Heart right ventricle (tissue), 16 donors: ENCODE measurements at regions not wholly inside any gene's neighbourhood (a gene's known extent, or its start where the extent isn't known, plus 50 kb on each side); places are given as distances from the start of the nearest gene placed in this dataset.

Source experiments
- ATAC-seq, 8 donors: fragments of 200-7000 bp; cut with Tn5 transposase; one replicate each; pipeline ENCODE4 v1.9.1; 2020; ENCODE audit warnings: mild to moderate bottlenecking in 8 of 8, moderate library complexity in 8 of 8, moderate number of reproducible peaks in 1 of 8
- DNase-seq, 2 donors: peaks; one replicate each; pipeline ENCODE4 v3.0.0-alpha.2; 2020
- H3K27ac ChIP-seq, 10 donors: fragments of 200-600 bp; sonication (generic) in 2 of 10; one replicate each; pipeline versions ENCODE4 v1.5.0 to v1.8.0; 2020 to 2022; ENCODE audit warnings: mild to moderate bottlenecking in 3 of 10
- H3K27me3 ChIP-seq, 7 donors: fragments of 200-600 bp; one replicate each; pipeline ENCODE4 v1.8.0; 2021 to 2022; ENCODE audit warnings: mild to moderate bottlenecking in 2 of 7
- H3K36me3 ChIP-seq, 9 donors: fragments of 200-600 bp; sonication (generic) in 1 of 9; one replicate each; pipeline versions ENCODE4 v1.5.0 to v1.8.0; 2020 to 2022; ENCODE audit warnings: mild to moderate bottlenecking in 2 of 9
- H3K4me1 ChIP-seq, 9 donors: fragments of 200-600 bp; sonication (generic) in 1 of 9; one replicate each; pipeline versions ENCODE4 v1.5.0 to v1.8.0; 2020 to 2022; ENCODE audit warnings: mild to moderate bottlenecking in 4 of 9
- H3K4me3 ChIP-seq, 10 donors: fragments of 200-600 bp; sonication (generic) in 2 of 10; one replicate each; pipeline versions ENCODE4 v1.5.0 to v1.8.0; 2020 to 2022; ENCODE audit warnings: mild to moderate bottlenecking in 7 of 10, moderate library complexity in 2 of 10
- H3K9me3 ChIP-seq, 11 donors: fragments of 200-600 bp in 10 of 11; sonication (generic) in 2 of 11; one replicate each; pipeline versions ENCODE4 v1.5.0 to v1.8.0; 2013 to 2022; ENCODE audit warnings: mild to moderate bottlenecking in 2 of 11, control low read depth in 1 of 11, moderate library complexity in 1 of 11
- CTCF ChIP-seq, 9 donors: fragments of 200-600 bp; sonication (generic) in 2 of 9; IDR thresholded peaks; one replicate each; pipeline versions ENCODE4 v1.5.0 to v1.8.0; 2021 to 2022; ENCODE audit warnings: antibody characterized with exemption in 9 of 9, mild to moderate bottlenecking in 5 of 9, moderate library complexity in 1 of 9
- WGBS, 2 donors: extraction: QIAGEN DNeasy Blood & Tissue Kit; methylation state at CpG; one replicate each; pipeline ENCODE4 v1.1.7; 2013; ENCODE audit warnings: inconsistent platforms in 1 of 2; 5-methylcytosine and 5-hydroxymethylcytosine counted together
- intact Hi-C, 10 donors: fragments of 100-400 bp; cut with DNase I; formaldehyde crosslinking; loops; one replicate each; pipeline versions ENCODE4 v1.11.1 to v1.14.2; 2022
- donor health status: Arrhythmogenic right ventricular cardiomyopathy.
- donor health status: ischemic (EF 13 %, LVEDD 7.1; RV severe dilation, severe dysfunction).
- donor health status: healthy with polysubstance abuse.
- donor health status: DM: no; HTN: yes; CAD: no.
- donor health status: DM: no; HTN: no; CAD: no.
- donor health status: ischemic (EF 25% LVEDD 6.9; RV normal size, moderate dysfunction).
- donor health status: ischemic (EF 25% LVEDD 5.7; RV mildly dilated, moderate dysfunction).
- donor health status: healthy.
- donor health status: DM: yes; HTN: yes; CAD: no.
- donor health status: Ischemic cardiomyopathy.
- donor health status: ischemic (EF 35%, LVEDD 5.7; RV mildly dilated, moderate dysfunction).
- donor health status: nonischemic (EF 11% LVEDD 7.7; RV severe dilation, severe dysfunction).
- donor health status: DM: yes; HTN: yes; CAD: no.
- donor health status: PGD.
- donor health status: ischemic (EF 29% LVEDD 5.4; RV normal size, mild dysfunction).
- donor health status: nonischemic (EF 23%, LVEDD 6.1; RV moderate dilation, normal function).

- H3K4me1 ChIP-seq = peaks cover 0 to 21% (median 13%) of the 10 kb centered on the region in 9 donors
- intact Hi-C loops = loop anchor here in 5 of 10 donors (2.0 to 5.0 kb wide), 3 partner anchors 241 to 245 kb away; no protein-coding TSS in a partner anchor
These were observed 86.8 kb upstream of the ANKRD1 start for GRCh38 chr10:91007655-91008054.

GRCh38 chr10:91009121-91009520, 88.2 kb upstream of the ANKRD1 start:
- H3K27me3 ChIP-seq = no peaks in the 10 kb centered on the region
- no peak for TF ChIP-seq CTCF (IDR thresholded peaks at IDR 0.05)
- 90 to 95% methylated on average over 1 of the region's 1 CpG for WGBS, 2 donors
- intact Hi-C loops = loop anchor here in 3 of 10 donors (5.0 kb wide), 1 partner anchor 243 kb away; no protein-coding TSS in a partner anchor
- H3K4me3 ChIP-seq = no peak overlapping the region
- DNase-seq (no peak), ATAC-seq (no peak)
- H3K9me3 ChIP-seq = no peaks in the 10 kb centered on the region
- H3K4me1 ChIP-seq = peaks cover 0 to 18% (median 10%) of the 10 kb centered on the region in 9 donors
- no peak overlapping the region for H3K27ac ChIP-seq
- H3K36me3 ChIP-seq = no peaks in the 10 kb centered on the region

More at GRCh38 chr10:91007655-91008054, 86.8 kb upstream of the ANKRD1 start:
- ATAC-seq (no peak), DNase-seq (no peak)
- Histone ChIP-seq H3K9me3 (no peaks in the 10 kb centered on the region), H3K27ac (no peak overlapping the region), H3K27me3 (no peaks in the 10 kb centered on the region), H3K36me3 (no peaks in the 10 kb centered on the region), H3K4me3 (no peak overlapping the region)
- TF ChIP-seq CTCF (IDR thresholded peaks at IDR 0.05) = no peak

- H3K27ac ChIP-seq = no peak overlapping the region
- H3K9me3 ChIP-seq = no peaks in the 10 kb centered on the region
- DNase-seq = no peak
- H3K36me3 ChIP-seq = no peaks in the 10 kb centered on the region
- H3K4me3 ChIP-seq = no peak overlapping the region
- 83 to 88% methylated on average over 3 of the region's 3 CpGs for WGBS, 2 donors
- ATAC-seq = no peak
- no peaks in the 10 kb centered on the region for H3K27me3 ChIP-seq
- intact Hi-C loops = loop anchor here in 1 of 10 donors (10.0 kb wide), 1 partner anchor 234 kb away; no protein-coding TSS in a partner anchor
- peaks cover 0 to 18% (median 10%) of the 10 kb centered on the region in 9 donors for H3K4me1 ChIP-seq
- no peak for TF ChIP-seq CTCF (IDR thresholded peaks at IDR 0.05)
These were observed 90.1 kb upstream of the ANKRD1 start for GRCh38 chr10:91010952-91011351.

GRCh38 chr10:91012502-91012901, 91.6 kb upstream of the ANKRD1 start:
- no peak for DNase-seq
- intact Hi-C loops = loop anchor here in 1 of 10 donors (10.0 kb wide), 1 partner anchor 232 kb away; no protein-coding TSS in a partner anchor
- Histone ChIP-seq H3K4me1 (peaks cover 0 to 7% (median 0%) of the 10 kb centered on the region in 9 donors), H3K36me3 (no peaks in the 10 kb centered on the region), H3K27me3 (no peaks in the 10 kb centered on the region), H3K9me3 (no peaks in the 10 kb centered on the region), H3K4me3 (no peak overlapping the region), H3K27ac (no peak overlapping the region)
- TF ChIP-seq CTCF (IDR thresholded peaks at IDR 0.05) = no peak
- ATAC-seq = no peak
- 92 to 93% methylated on average over 4 of the region's 4 CpGs for WGBS, 2 donors
